Dendritic cell treated with granulocyte-macrophage colony-stimulating factor and Interleukin-4, amounts not matched to agents 40 ng/mL and 50 ng/mL, for 4 days (primary cell): ENCODE measurements at regions not wholly inside any gene's neighbourhood (a gene's known extent, or its start where the extent isn't known, plus 50 kb on each side); places are given as distances from the start of the nearest gene placed in this dataset.
"Not testable (repeated sequence)": the region's sequence is repeated elsewhere in the genome, so short reads cannot be mapped to it uniquely, and the experiment has no call there.

Experiments
- H3K27ac Mint-ChIP-seq: one replicate; pipeline ENCODE4 v1.8.0; 2022; ENCODE audit warnings: mild to moderate bottlenecking, mixed read lengths
- H3K27me3 Mint-ChIP-seq: one replicate; pipeline ENCODE4 v1.8.0; 2022; ENCODE audit warnings: mild to moderate bottlenecking, mixed read lengths
- H3K36me3 Mint-ChIP-seq: one replicate; pipeline ENCODE4 v1.8.0; 2022; ENCODE audit warnings: low read depth, mixed read lengths
- H3K4me1 Mint-ChIP-seq: one replicate; pipeline ENCODE4 v1.8.0; 2022; ENCODE audit warnings: low read depth, mixed read lengths
- H3K4me3 Mint-ChIP-seq: one replicate; pipeline ENCODE4 v1.8.0; 2022; ENCODE audit warnings: mild to moderate bottlenecking, moderate library complexity, mixed read lengths
- H3K9me3 Mint-ChIP-seq: one replicate; pipeline ENCODE4 v1.8.0; 2022; ENCODE audit warnings: mixed read lengths
- intact Hi-C: fragments of 100-400 bp; cut with micrococcal nuclease; formaldehyde crosslinking; loops from one replicate; pipeline ENCODE4 v1.15.0; 2022

DNA sequence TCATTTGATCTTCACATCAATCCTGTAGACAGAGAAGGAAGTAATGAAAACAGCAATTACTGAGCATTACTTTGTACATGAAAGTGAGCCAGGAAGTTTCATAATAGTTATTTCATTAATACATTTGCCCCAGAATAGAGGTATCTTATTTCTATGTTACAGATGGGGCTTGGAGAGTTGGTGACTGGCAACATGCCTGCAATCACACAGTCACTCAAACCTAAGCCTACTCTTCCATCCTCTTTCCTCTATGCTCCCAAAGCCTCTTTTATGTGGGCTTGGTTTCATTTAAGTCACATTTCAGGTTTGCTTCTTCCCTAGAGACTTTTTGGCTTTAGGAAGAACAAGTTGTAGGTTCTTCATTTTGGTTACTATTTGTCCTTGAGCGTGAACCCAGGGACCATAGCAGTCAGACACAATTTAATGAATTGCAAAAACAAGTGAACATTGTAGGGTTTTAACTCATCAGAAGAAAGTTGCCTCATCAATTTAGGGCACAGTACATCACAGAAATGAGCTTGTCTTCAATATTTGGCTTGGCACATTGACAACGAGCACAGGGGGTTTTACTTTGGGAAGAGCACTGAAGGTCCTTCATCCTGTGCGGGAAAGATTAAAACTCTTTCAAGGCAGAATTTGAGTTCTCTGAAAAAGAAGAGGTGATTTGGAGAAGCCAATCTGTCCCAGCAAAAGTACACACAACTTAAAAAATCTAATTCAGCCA, 381.1 kb downstream of the TMEM38B start:
- Mint-ChIP-seq H3K27me3 (no peaks in the 10 kb centered on the region), H3K4me3 (no peak overlapping the region), H3K4me1 (no peaks in the 10 kb centered on the region), H3K27ac (no peak overlapping the region), H3K36me3 (no peaks in the 10 kb centered on the region), H3K9me3 (no peaks in the 10 kb centered on the region)
- intact Hi-C loops, result no loop called here

DNA sequence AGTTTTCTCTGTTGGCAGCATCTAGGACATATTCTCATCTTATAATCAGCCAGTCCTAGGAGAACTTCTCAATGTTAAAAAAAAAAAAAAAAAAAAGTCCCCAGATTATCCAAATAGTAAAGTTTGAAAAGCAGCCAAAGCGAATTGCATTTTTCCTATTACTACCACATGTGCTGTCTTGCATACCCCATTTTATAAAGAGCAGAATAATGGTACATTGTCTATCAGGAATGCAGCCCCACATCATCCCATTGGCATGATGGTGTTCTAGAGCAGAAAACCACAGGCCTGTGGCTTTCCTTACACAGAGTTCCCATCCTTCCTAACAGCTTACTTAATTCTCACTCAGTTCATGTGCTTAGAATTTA, 381.6 kb downstream of the TMEM38B start:
- Mint-ChIP-seq H3K9me3 (no peaks in the 10 kb centered on the region), H3K4me3 (no peak overlapping the region), H3K36me3 (no peaks in the 10 kb centered on the region), H3K27me3 (no peaks in the 10 kb centered on the region), H3K27ac (no peak overlapping the region), H3K4me1 (no peaks in the 10 kb centered on the region)
- intact Hi-C loops, result no loop called here

DNA sequence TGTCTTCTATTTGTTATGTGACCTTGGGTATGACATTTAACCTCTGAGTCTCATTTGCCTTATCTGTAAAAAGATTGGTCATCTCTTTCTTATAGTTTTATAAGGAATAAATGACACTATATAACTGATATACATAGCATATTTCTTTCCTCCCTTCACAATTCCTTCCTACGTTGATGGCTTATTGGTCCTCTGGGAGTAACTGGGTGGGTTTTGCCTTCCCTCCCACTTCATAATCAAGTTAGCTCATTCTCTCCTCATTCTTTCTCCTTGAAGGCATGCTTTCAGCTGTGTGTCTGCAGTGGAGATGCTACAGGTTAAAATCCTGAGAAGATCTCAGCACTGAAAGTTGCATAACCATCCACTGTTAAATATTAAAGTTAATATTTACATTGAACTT, 382.4 kb downstream of the TMEM38B start:
- no peak overlapping the region for H3K27ac Mint-ChIP-seq
- H3K4me1 Mint-ChIP-seq, result no peaks in the 10 kb centered on the region
- intact Hi-C loops, result no loop called here
- no peaks in the 10 kb centered on the region for H3K9me3 Mint-ChIP-seq
- H3K27me3 Mint-ChIP-seq, result no peaks in the 10 kb centered on the region
- no peak overlapping the region for H3K4me3 Mint-ChIP-seq
- no peaks in the 10 kb centered on the region for H3K36me3 Mint-ChIP-seq

DNA sequence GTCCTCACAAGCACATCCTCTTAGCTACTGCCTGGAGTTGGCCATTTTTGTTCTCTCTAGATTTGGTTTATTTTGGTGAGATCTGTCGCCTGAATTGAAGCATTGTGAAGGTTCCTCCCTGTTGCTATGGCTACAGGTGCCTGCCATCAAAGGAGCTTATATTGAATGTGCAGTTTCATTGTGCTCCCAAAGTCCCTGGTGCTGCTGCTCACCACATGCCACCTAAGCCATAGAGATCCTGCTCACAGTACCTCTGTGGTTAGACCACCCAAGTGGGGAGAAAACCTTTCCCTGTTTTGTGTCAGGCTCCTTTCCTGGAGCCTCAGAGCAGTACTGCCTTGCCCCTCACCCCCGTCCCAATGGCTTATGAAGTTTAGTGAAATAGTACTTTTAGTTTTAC, 383.4 kb downstream of the TMEM38B start:
- Mint-ChIP-seq H3K4me3 (no peak overlapping the region), H3K9me3 (no peaks in the 10 kb centered on the region), H3K4me1 (no peaks in the 10 kb centered on the region), H3K27ac (no peak overlapping the region), H3K36me3 (no peaks in the 10 kb centered on the region), H3K27me3 (no peaks in the 10 kb centered on the region)
- intact Hi-C loops, result no loop called here

DNA sequence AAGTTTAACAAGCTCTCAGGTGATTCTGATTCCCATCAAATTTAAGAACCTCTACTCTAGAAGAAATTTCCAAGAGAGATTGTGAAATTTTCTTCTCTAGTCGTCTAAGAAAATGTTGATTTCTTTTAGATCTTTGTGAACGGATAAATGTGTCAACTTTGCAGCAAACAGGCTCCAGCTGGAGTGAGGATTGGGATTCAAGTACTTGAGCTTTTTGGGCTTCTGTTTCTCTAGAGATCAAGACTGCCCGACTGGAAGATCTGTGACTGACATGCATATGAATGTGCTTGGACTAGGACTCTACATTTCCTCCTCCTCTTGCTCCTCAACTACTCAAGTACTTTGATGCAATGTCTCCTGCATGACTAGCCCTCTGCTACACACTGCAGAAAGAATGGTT, 388.3 kb downstream of the TMEM38B start:
- no peaks in the 10 kb centered on the region for H3K4me1 Mint-ChIP-seq
- no peaks in the 10 kb centered on the region for H3K9me3 Mint-ChIP-seq
- H3K27ac Mint-ChIP-seq, result no peak overlapping the region
- H3K27me3 Mint-ChIP-seq, result no peaks in the 10 kb centered on the region
- intact Hi-C loops, result no loop called here
- H3K36me3 Mint-ChIP-seq, result no peaks in the 10 kb centered on the region
- H3K4me3 Mint-ChIP-seq, result no peak overlapping the region

DNA sequence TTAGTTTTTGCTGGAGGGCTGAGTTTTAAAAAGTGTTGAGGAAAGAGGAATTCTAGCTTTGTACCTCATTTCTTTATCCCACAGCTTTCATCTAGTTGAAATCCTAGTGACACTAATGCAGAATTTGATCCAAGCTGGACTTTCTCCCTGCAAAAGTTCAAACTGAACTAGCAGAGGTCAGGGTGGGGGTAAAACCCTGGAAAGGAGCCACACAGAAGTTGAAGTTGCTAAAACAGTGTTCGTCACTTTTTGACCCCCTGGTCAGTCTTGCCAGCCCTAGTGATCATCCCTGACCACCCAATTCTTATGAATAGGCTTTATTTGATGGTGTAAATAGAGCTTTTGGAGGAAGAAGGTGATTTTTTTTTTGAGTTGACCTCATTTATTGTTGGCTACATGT, 390.4 kb downstream of the TMEM38B start:
- Mint-ChIP-seq H3K27ac (no peak overlapping the region), H3K27me3 (no peaks in the 10 kb centered on the region), H3K4me1 (no peaks in the 10 kb centered on the region), H3K9me3 (peaks cover 10% of the 10 kb centered on the region), H3K36me3 (no peaks in the 10 kb centered on the region), H3K4me3 (no peak overlapping the region)
- intact Hi-C loops, result no loop called here

DNA sequence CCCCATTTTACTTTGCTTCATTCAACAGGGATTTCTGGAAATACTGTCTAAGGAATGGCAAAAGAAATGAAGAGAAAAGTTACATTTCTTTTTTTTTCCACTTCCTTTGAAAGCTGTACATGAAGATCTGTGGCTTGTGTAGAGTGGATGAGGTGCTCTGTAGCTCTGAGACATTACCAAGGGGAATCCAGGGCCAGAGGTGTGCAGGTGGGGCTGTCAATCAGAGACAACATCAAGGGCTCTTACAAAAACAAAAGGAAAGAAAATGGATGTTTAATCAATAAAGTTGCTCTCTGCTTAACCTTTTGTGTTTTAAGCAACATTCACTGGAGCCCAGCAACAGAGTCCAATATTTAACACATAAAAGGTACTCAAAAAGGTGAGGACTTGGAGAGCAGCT, 391.1 kb downstream of the TMEM38B start:
- intact Hi-C loops, result no loop called here
- peaks cover 11% of the 10 kb centered on the region for H3K9me3 Mint-ChIP-seq

DNA sequence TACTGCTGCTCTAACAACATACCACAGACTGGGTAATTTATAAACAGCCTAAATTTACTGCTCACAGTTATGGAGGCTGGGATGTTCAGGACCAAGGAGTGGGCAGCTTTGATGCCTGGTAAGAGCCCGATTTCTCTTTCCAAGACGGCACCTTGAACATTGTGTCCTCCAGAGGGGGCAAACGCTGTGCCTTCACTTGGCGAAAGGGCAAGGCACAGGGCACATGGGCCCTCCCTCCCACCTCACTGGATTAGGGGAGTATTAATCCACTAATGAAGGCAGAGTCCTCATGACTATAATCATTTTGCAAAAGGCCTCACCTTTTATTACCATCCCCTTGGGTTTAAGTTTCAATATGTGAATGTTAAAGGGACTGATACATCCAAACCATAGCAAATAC, 397.7 kb downstream of the TMEM38B start:
- Mint-ChIP-seq H3K27me3 (no peaks in the 10 kb centered on the region), H3K4me1 (no peaks in the 10 kb centered on the region), H3K9me3 (peaks cover 31% of the 10 kb centered on the region), H3K4me3 (no peak overlapping the region), H3K27ac (no peak overlapping the region), H3K36me3 (no peaks in the 10 kb centered on the region)
- intact Hi-C loops, result no loop called here

More for the DNA sequence above, 391.1 kb downstream of the TMEM38B start:
- no peaks in the 10 kb centered on the region for H3K36me3 Mint-ChIP-seq
- H3K27me3 Mint-ChIP-seq, result no peaks in the 10 kb centered on the region
- no peak overlapping the region for H3K4me3 Mint-ChIP-seq
- no peaks in the 10 kb centered on the region for H3K4me1 Mint-ChIP-seq
- no peak overlapping the region for H3K27ac Mint-ChIP-seq

DNA sequence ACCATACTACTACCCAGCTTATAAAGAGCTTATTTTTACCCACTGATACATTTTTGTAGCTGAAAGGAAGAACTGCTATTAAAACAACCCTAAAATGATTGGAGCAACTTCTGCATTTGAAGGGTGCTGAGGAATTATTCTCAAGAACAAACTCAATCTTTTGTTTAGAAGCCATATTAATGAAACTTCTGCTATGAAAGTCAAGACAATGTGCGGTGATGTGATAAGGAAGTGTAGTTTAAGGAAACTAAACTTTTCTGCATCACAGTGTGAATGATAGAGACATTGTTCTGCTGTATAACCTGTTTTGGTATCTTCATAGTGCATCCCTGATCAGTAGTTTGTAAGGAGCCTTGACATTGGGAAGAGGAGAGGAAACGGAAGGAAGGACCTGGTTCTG, 408.5 kb downstream of the TMEM38B start:
- no peak overlapping the region for H3K4me3 Mint-ChIP-seq
- H3K27ac Mint-ChIP-seq, result no peak overlapping the region
- H3K9me3 Mint-ChIP-seq, result no peaks in the 10 kb centered on the region
- intact Hi-C loops, result no loop called here
- H3K4me1 Mint-ChIP-seq, result no peaks in the 10 kb centered on the region
- H3K36me3 Mint-ChIP-seq, result no peaks in the 10 kb centered on the region
- no peaks in the 10 kb centered on the region for H3K27me3 Mint-ChIP-seq

DNA sequence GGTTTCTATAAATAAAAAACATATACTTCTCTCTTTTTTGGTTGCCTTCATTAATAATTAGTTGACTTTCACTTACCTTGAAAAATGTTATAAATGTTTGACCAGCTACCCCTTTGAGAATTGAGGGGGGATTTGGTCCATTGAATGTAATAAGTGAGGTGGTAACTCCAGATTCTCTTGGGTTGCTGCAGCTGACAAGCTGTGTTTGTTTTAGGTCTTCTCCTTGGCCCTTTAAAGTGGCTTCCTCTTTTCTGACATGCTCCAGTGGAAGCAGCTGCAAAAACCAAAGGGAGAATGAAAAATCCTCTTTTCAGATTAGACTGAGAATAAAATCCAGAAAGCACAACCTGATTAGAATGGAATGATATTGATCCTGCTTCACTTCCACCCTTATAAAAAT, 410.5 kb downstream of the TMEM38B start:
- Mint-ChIP-seq H3K9me3 (no peaks in the 10 kb centered on the region), H3K27ac (no peak overlapping the region), H3K36me3 (no peaks in the 10 kb centered on the region), H3K27me3 (no peaks in the 10 kb centered on the region), H3K4me1 (no peaks in the 10 kb centered on the region), H3K4me3 (no peak overlapping the region)
- intact Hi-C loops, result no loop called here

DNA sequence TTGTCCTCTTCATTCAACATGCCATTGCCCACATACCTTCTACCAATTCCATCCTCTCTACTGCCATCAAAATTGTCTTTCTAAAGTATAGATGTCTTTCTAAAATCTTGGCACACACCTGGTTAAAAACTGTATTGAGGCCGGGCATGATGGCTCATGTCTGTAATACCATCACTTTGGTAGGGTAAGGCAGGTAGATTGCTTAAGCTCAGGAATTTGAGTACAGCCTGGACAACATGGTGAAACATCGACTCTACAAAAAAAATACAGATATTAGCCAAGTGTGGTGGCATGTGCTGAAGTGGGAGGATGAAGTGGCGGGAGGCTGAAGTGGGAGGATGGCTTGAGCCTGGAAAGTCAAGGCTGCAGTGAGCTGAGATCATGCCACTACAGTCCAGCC, 412.1 kb downstream of the TMEM38B start:
- intact Hi-C loops, result no loop called here
- Mint-ChIP-seq H3K4me1 (no peaks in the 10 kb centered on the region), H3K36me3 (no peaks in the 10 kb centered on the region), H3K27me3 (no peaks in the 10 kb centered on the region), H3K27ac (no peak overlapping the region), H3K4me3 (no peak overlapping the region), H3K9me3 (no peaks in the 10 kb centered on the region)

DNA sequence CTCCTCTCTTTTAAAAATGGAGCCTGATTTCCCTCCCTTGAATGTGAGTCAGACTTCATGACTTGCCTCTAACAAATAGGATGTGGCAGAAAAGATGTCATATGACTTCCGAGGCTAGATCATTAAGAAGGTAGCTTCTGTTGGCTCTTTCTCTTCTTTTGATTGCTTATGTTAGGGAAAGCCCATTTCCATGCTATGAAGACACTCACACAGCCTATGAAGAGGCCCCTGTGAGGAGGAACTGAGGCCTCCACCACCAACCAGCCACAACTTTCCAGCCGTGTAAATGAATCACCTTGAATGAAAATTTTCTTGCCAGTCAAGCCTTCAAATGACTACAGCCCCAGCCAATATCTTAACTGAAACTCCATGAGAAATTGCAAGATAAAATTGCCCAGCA, 413.4 kb downstream of the TMEM38B start:
- no peak overlapping the region for H3K4me3 Mint-ChIP-seq
- H3K4me1 Mint-ChIP-seq, result no peaks in the 10 kb centered on the region
- H3K36me3 Mint-ChIP-seq, result no peaks in the 10 kb centered on the region
- intact Hi-C loops, result no loop called here
- no peak overlapping the region for H3K27ac Mint-ChIP-seq
- H3K27me3 Mint-ChIP-seq, result no peaks in the 10 kb centered on the region
- no peaks in the 10 kb centered on the region for H3K9me3 Mint-ChIP-seq

DNA sequence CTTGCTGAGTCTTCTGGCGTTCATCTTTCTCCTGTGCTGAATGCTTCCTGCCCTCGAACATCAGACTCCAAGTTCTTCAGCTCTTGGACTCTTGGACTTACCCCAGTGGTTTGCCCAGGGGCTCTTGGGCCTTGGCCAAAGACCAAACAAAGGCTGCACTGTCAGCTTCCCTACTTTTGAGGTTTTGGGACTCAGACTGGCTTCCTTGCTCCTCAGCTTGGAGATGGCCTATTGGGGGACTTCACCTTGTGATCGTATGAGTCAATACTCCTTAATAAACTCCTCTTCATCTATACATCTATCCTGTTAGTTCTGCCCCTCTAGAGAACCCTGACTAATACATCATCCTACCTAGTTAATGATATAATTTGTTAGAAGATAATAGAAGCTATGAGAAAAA, 415.4 kb downstream of the TMEM38B start:
- H3K36me3 Mint-ChIP-seq, H3K4me1 Mint-ChIP-seq, H3K9me3 Mint-ChIP-seq, H3K27ac Mint-ChIP-seq, H3K4me3 Mint-ChIP-seq, intact Hi-C loops, H3K27me3 Mint-ChIP-seq: not testable (repeated sequence)

DNA sequence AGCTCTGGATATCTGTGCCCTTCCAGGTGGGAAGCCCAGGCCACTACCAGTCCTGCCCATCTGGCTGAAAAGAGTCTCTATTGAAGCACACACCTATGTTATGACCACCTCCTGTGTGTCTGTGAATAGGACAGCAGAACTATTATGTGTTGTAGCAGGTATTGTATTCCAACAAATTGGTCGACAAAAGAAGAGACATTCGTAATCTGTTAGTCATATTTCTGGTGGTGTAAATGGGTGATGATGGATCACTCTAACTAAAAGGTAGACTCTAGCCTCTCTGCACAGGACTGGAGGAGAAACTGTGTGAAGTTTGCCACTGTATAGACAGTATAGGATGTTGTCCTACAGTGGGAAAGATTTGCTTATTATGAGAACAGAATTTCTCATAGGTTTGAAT, 416.1 kb downstream of the TMEM38B start:
- Mint-ChIP-seq H3K4me3 (no peak overlapping the region), H3K27ac (no peak overlapping the region), H3K36me3 (no peaks in the 10 kb centered on the region), H3K4me1 (no peaks in the 10 kb centered on the region), H3K27me3 (no peaks in the 10 kb centered on the region), H3K9me3 (no peaks in the 10 kb centered on the region)
- intact Hi-C loops, result no loop called here

DNA sequence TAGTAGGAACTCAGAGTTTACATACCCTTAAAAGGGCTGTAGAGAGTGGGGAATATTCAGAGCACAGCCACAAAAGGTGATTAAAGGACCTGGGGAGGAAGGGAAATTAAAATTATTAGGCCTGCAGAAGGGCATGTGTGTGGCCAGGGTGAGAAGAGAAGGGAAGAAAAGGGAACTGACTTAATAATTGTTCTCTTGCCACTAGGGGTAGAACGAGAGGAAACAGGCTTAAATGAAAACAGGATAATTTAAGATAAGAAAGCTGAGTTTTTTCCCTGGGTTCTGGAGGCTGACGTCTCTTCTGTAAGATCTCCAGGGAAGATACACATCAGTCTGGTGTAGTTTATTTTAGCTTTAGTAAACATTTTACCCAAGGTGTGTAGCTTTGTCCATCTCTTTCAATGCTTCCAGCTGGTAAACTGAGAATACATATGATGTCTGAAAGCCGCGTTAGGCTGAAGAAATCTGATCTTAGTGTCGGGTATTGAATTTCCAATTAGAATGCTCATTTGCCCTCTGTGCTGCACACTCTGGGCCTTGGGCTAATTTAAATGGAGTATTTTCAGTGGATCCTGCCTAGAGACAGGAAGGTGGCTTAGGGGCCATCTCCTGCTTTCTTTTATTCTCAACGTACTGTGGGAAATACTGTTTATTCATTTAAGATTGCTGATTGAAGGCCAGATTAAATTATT, 416.8 kb downstream of the TMEM38B start:
- H3K36me3 Mint-ChIP-seq, result no peaks in the 10 kb centered on the region
- no peak overlapping the region for H3K27ac Mint-ChIP-seq
- H3K4me3 Mint-ChIP-seq, result no peak overlapping the region
- no peaks in the 10 kb centered on the region for H3K9me3 Mint-ChIP-seq
- H3K4me1 Mint-ChIP-seq, result no peaks in the 10 kb centered on the region
- no peaks in the 10 kb centered on the region for H3K27me3 Mint-ChIP-seq
- intact Hi-C loops, result no loop called here
